Psoas muscle (tissue), 7 donors: ENCODE measurements at regions not wholly inside any gene's neighbourhood (a gene's known extent, or its start where the extent isn't known, plus 50 kb on each side); places are given as distances from the start of the nearest gene placed in this dataset.

ENCODE experiments used
- ATAC-seq, 4 donors: fragments of 200-7000 bp; cut with Tn5 transposase; one replicate each; pipeline ENCODE4 v1.9.1; 2020; ENCODE audit warnings: moderate library complexity in 3 of 4, mild to moderate bottlenecking in 2 of 4
- DNase-seq, 2 donors: peaks; one replicate each; pipeline ENCODE4 v3.0.0-alpha.2; 2020
- H3K27ac ChIP-seq: fragments of 200-600 bp; one replicate; pipeline ENCODE4 v1.8.0; 2022
- H3K27me3 ChIP-seq, 3 donors: fragments of 200-600 bp in 1 of 3; one replicate each; pipeline versions ENCODE4 v1.6.1 to v1.8.0; 2013 to 2022; ENCODE audit warnings: low read length in 2 of 3, mild to moderate bottlenecking in 2 of 3, moderate library complexity in 1 of 3; ENCODE audit not compliant: insufficient read depth in 3 of 3
- H3K36me3 ChIP-seq, 2 donors: fragments of 200-600 bp in 1 of 2; one replicate each; pipeline versions ENCODE4 v1.6.1 to v1.8.0; 2013 to 2022; ENCODE audit warnings: low read depth in 1 of 2, mild to moderate bottlenecking in 1 of 2, moderate library complexity in 1 of 2; ENCODE audit not compliant: insufficient read depth in 1 of 2
- H3K4me1 ChIP-seq: fragments of 200-600 bp; one replicate; pipeline ENCODE4 v1.8.0; 2022
- H3K4me3 ChIP-seq: fragments of 200-600 bp; one replicate; pipeline ENCODE4 v1.8.0; 2022; ENCODE audit warnings: mild to moderate bottlenecking
- H3K9me3 ChIP-seq: fragments of 200-600 bp; one replicate; pipeline ENCODE4 v1.8.0; 2022
- CTCF ChIP-seq: fragments of 200-600 bp; IDR thresholded peaks from one replicate; pipeline ENCODE4 v1.8.0; 2022; ENCODE audit warnings: antibody characterized with exemption
- WGBS, 3 donors: extraction: QIAGEN DNeasy Blood & Tissue Kit; methylation state at CpG; one replicate each; pipeline versions ENCODE4 v1.1.6 to v1.1.7; 2013; 5-methylcytosine and 5-hydroxymethylcytosine counted together
- intact Hi-C, 2 donors: fragments of 100-400 bp; cut with DNase I; formaldehyde crosslinking; loops; one replicate each; pipeline versions ENCODE4 v1.11.0 to v1.14.2; 2022
- donor health status: healthy with polysubstance abuse.
- donor health status: DM: no; HTN: no; CAD: no; lungs with moderate emphysema.
- donor health status: Bipolar disorder and iron deficiency.
- donor health status: healthy.
- donor health status: DM: yes; HTN: yes; CAD: no.
- donor health status: DM: no; HTN: no; CAD: no.
- donor health status: DM: yes; HTN: yes; CAD: no.

- DNase-seq (no peak), ATAC-seq (no peak)
- Histone ChIP-seq H3K36me3 (no peaks in the 10 kb centered on the region), H3K4me1 (no peaks in the 10 kb centered on the region), H3K27ac (no peak overlapping the region), H3K4me3 (no peak overlapping the region), H3K9me3 (no peaks in the 10 kb centered on the region), H3K27me3 (no peaks in the 10 kb centered on the region)
- TF ChIP-seq CTCF, result no peak
- intact Hi-C loops, result no loop called here
Measured at GRCh38 chr5:18566671-18567070, 932.4 kb downstream of the TAF11L14 start.

- no peak for TF ChIP-seq CTCF
- no peak overlapping the region for H3K27ac ChIP-seq
- no peak overlapping the region for H3K4me3 ChIP-seq
- DNase-seq (no peak), ATAC-seq (no peak)
- intact Hi-C loops, result no loop called here
- no peaks in the 10 kb centered on the region for H3K9me3 ChIP-seq
- H3K4me1 ChIP-seq, result no peaks in the 10 kb centered on the region
- no peaks in the 10 kb centered on the region for H3K36me3 ChIP-seq
- no peaks in the 10 kb centered on the region for H3K27me3 ChIP-seq
- WGBS, 3 donors, result 75 to 82% (median 82%) methylated on average over 4 of the region's 4 CpGs
Measured at GRCh38 chr5:18576586-18576985, 942.3 kb downstream of the TAF11L14 start.

GRCh38 chr5:18601185-18601584 lies 966.9 kb downstream of the TAF11L14 start:
- DNase-seq (no peak), ATAC-seq (no peak)
- Histone ChIP-seq H3K27me3 (no peaks in the 10 kb centered on the region), H3K4me1 (no peaks in the 10 kb centered on the region), H3K4me3 (no peak overlapping the region), H3K36me3 (no peaks in the 10 kb centered on the region), H3K9me3 (no peaks in the 10 kb centered on the region), H3K27ac (no peak overlapping the region)
- intact Hi-C loops, result no loop called here
- 65 to 73% (median 71%) methylated on average over 1 of the region's 1 CpG for WGBS, 3 donors
- TF ChIP-seq CTCF, result no peak

GRCh38 chr5:18602402-18602801 lies 968.1 kb downstream of the TAF11L14 start:
- H3K4me1 ChIP-seq, result no peaks in the 10 kb centered on the region
- ATAC-seq (no peak), DNase-seq (no peak)
- H3K36me3 ChIP-seq, result no peaks in the 10 kb centered on the region
- H3K27ac ChIP-seq, result no peak overlapping the region
- whole genome bisulfite sequencing, 3 donors, result 24 to 54% (median 49%) methylated on average over 1 of the region's 1 CpG
- TF ChIP-seq CTCF, result no peak
- intact Hi-C loops, result no loop called here
- no peaks in the 10 kb centered on the region for H3K9me3 ChIP-seq
- no peak overlapping the region for H3K4me3 ChIP-seq
- no peaks in the 10 kb centered on the region for H3K27me3 ChIP-seq

- no peak overlapping the region for H3K4me3 ChIP-seq
- TF ChIP-seq CTCF, result no peak
- intact Hi-C loops, result no loop called here
- H3K27me3 ChIP-seq, result no peaks in the 10 kb centered on the region
- no peak overlapping the region for H3K27ac ChIP-seq
- H3K9me3 ChIP-seq, result no peaks in the 10 kb centered on the region
- H3K4me1 ChIP-seq, result no peaks in the 10 kb centered on the region
- DNase-seq (no peak), ATAC-seq (no peak)
- no peaks in the 10 kb centered on the region for H3K36me3 ChIP-seq
Measured at GRCh38 chr5:18605186-18605585, 970.9 kb downstream of the TAF11L14 start.
